Adrenal gland (tissue), 9 donors: ENCODE measurements at regions not wholly inside any gene's neighbourhood (a gene's known extent, or its start where the extent isn't known, plus 50 kb on each side); places are given as distances from the start of the nearest gene placed in this dataset.

Source experiments
- DNase-seq, 7 donors: peaks; one replicate each; pipeline ENCODE4 v3.0.0-alpha.2; 2019 to 2020
- H3K27ac ChIP-seq, 5 donors: fragments of 200-600 bp; sonication (generic) in 4 of 5; 1 replicate in 3 of 5; 2 replicates in 2 of 5; pipeline versions ENCODE4 v1.5.1 to v1.8.0; 2016 to 2020; ENCODE audit warnings: mild to moderate bottlenecking in 1 of 5
- H3K27me3 ChIP-seq: fragments of 200-600 bp; 2 replicates; pipeline ENCODE4 v1.8.0; 2021
- H3K36me3 ChIP-seq, 2 donors: fragments of 200-600 bp; replicated peaks in 1 of 2; 1 replicate in 1 of 2; 2 replicates in 1 of 2; pipeline versions ENCODE4 v1.5.1 to v1.8.0; 2018 to 2022
- H3K4me1 ChIP-seq, 2 donors: fragments of 200-600 bp; replicated peaks in 1 of 2; 1 replicate in 1 of 2; 2 replicates in 1 of 2; pipeline versions ENCODE4 v1.5.1 to v1.8.0; 2018 to 2021
- H3K4me3 ChIP-seq, 4 donors: fragments of 200-600 bp; sonication (generic) in 3 of 4; one replicate each; pipeline ENCODE4 v1.5.1; 2016 to 2018
- H3K9me3 ChIP-seq, 3 donors: fragments of 200-600 bp; sonication (generic) in 1 of 3; replicated peaks in 1 of 3; 1 replicate in 2 of 3; 2 replicates in 1 of 3; pipeline versions ENCODE4 v1.5.1 to v1.8.0; 2016 to 2021
- CTCF ChIP-seq, 6 experiments: fragments of 450-650 bp in 4 of 6; fragments of 200-600 bp in 2 of 6; sonication (generic) in 1 of 6; IDR thresholded peaks; 1 replicate in 5 of 6; 2 replicates in 1 of 6; pipeline versions ENCODE4 v1.5.1 to v1.8.0; 2016 to 2021; ENCODE audit warnings: antibody characterized with exemption in 6 of 6, mild to moderate bottlenecking in 2 of 6, moderate library complexity in 1 of 6
- POLR2A ChIP-seq, 2 donors: fragments of 450-650 bp; IDR thresholded peaks; one replicate each; pipeline ENCODE4 v1.6.1; 2017; ENCODE audit warnings: antibody characterized with exemption in 2 of 2, mild to moderate bottlenecking in 2 of 2, moderate library complexity in 1 of 2
- WGBS, 4 donors: extraction: QIAGEN DNeasy Blood & Tissue Kit in 2 of 4; methylation state at CpG; one replicate each; pipeline versions ENCODE4 v1.1.5 to v1.1.7; 2013 to 2017; 5-methylcytosine and 5-hydroxymethylcytosine counted together
- intact Hi-C, 2 donors: fragments of 100-400 bp; cut with DNase I; formaldehyde crosslinking; loops; one replicate each; pipeline versions ENCODE4 v1.14.1 to v1.15.0; 2022 to 2023
- donor health status: healthy with polysubstance abuse.
- donor health status: Bipolar disorder and iron deficiency.
- donor health status: DM: yes; HTN: yes; CAD: no.
- donor health status: DM: no; HTN: no; CAD: no.
- donor health status: DM: no; HTN: no; CAD: no.

GRCh38 chr2:129430911-129431310 is 548.6 kb upstream of the RAB6C start:
- intact Hi-C loops, result no loop called here
- DNase-seq, result no peak
- H3K27me3 ChIP-seq, result no peaks in the 10 kb centered on the region
- H3K27ac ChIP-seq, result no peak overlapping the region
- no peak overlapping the region for H3K4me3 ChIP-seq
- WGBS, 4 donors, result 73 to 86% (median 77%) methylated on average over 6 to 7 of the region's 7 CpGs
- no peak for TF ChIP-seq POLR2A (IDR thresholded peaks at IDR 0.05)
- TF ChIP-seq CTCF (IDR thresholded peaks at IDR 0.05), result no peak
- H3K4me1 ChIP-seq, result no peaks in the 10 kb centered on the region
- H3K36me3 ChIP-seq, result no peaks in the 10 kb centered on the region
- H3K9me3 ChIP-seq, result no peaks in the 10 kb centered on the region

GRCh38 chr2:129431881-129432280 is 547.6 kb upstream of the RAB6C start:
- 64 to 96% (median 85%) methylated on average over 3 to 7 of the region's 7 CpGs for WGBS, 4 donors
- Histone ChIP-seq H3K36me3 (no peaks in the 10 kb centered on the region), H3K27me3 (no peaks in the 10 kb centered on the region), H3K27ac (no peak overlapping the region), H3K9me3 (no peaks in the 10 kb centered on the region), H3K4me3 (no peak overlapping the region), H3K4me1 (no peaks in the 10 kb centered on the region)
- no peak for TF ChIP-seq CTCF (IDR thresholded peaks at IDR 0.05)
- no peak for TF ChIP-seq POLR2A (IDR thresholded peaks at IDR 0.05)
- intact Hi-C loops, result no loop called here
- DNase-seq, result no peak

- H3K36me3 ChIP-seq, result no peaks in the 10 kb centered on the region
- no peaks in the 10 kb centered on the region for H3K9me3 ChIP-seq
- H3K27ac ChIP-seq, result no peak overlapping the region
- 58 to 71% (median 63%) methylated on average over 5 of the region's 5 CpGs for WGBS, 4 donors
- TF ChIP-seq CTCF (IDR thresholded peaks at IDR 0.05), result no peak
- no peak for TF ChIP-seq POLR2A (IDR thresholded peaks at IDR 0.05)
- H3K4me3 ChIP-seq, result no peak overlapping the region
- intact Hi-C loops, result no loop called here
- H3K4me1 ChIP-seq, result no peaks in the 10 kb centered on the region
- H3K27me3 ChIP-seq, result no peaks in the 10 kb centered on the region
- DNase-seq, result no peak
Measured at GRCh38 chr2:129436809-129437208, 542.7 kb upstream of the RAB6C start.

- intact Hi-C loops, result no loop called here
Measured at GRCh38 chr2:129437725-129438124, 541.7 kb upstream of the RAB6C start.

More at GRCh38 chr2:129437725-129438124, 541.7 kb upstream of the RAB6C start:
- TF ChIP-seq POLR2A (IDR thresholded peaks at IDR 0.05), result no peak
- TF ChIP-seq CTCF (IDR thresholded peaks at IDR 0.05), result no peak
- no peak for DNase-seq
- H3K4me3 ChIP-seq, result no peak overlapping the region
- no peaks in the 10 kb centered on the region for H3K36me3 ChIP-seq
- H3K27me3 ChIP-seq, result no peaks in the 10 kb centered on the region
- no peak overlapping the region for H3K27ac ChIP-seq
- H3K9me3 ChIP-seq, result no peaks in the 10 kb centered on the region
- WGBS, 4 donors, result 65 to 79% (median 69%) methylated on average over 3 of the region's 3 CpGs
- H3K4me1 ChIP-seq, result no peaks in the 10 kb centered on the region
